ENCODE measurements at regions not wholly inside any gene's neighbourhood (a gene's known extent, or its start where the extent isn't known, plus 50 kb on each side); places are given as distances from the start of the nearest gene placed in this dataset.

GRCh38 chr3:64340641-64341101 lies 115.4 kb upstream of the PRICKLE2 start:
- H3K4me3 ChIP-seq (replicated peaks; ENCODE audit: low read depth, low read length), result no peak overlapping the region
- no peak for DNase-seq (ENCODE audit: extremely low read depth, low read depth)
- TF ChIP-seq CTCF (IDR thresholded peaks at IDR 0.05; ENCODE audit: low read depth, low read length, missing control alignments), result no peak

GRCh38 chr3:64336488-64336887 lies 111.2 kb upstream of the PRICKLE2 start:
- TF ChIP-seq CTCF (IDR thresholded peaks at IDR 0.05; ENCODE audit: low read depth, low read length, missing control alignments), result no peak
- no peak overlapping the region for H3K4me3 ChIP-seq (replicated peaks; ENCODE audit: low read depth, low read length)
- DNase-seq (ENCODE audit: extremely low read depth, low read depth), result no peak

- no peak for TF ChIP-seq CTCF (IDR thresholded peaks at IDR 0.05; ENCODE audit: low read depth, low read length, missing control alignments)
- no peak for DNase-seq (ENCODE audit: extremely low read depth, low read depth)
- no peak overlapping the region for H3K4me3 ChIP-seq (replicated peaks; ENCODE audit: low read depth, low read length)
These were observed 107.4 kb upstream of the PRICKLE2 start for GRCh38 chr3:64332459-64333350.

- no peak for TF ChIP-seq CTCF (IDR thresholded peaks at IDR 0.05; ENCODE audit: low read depth, low read length, missing control alignments)
- no peak for DNase-seq (ENCODE audit: extremely low read depth, low read depth)
These were observed 106.3 kb upstream of the PRICKLE2 start for GRCh38 chr3:64331605-64332004.

GRCh38 chr3:64329037-64329436 lies 103.8 kb upstream of the PRICKLE2 start:
- no peak overlapping the region for H3K4me3 ChIP-seq (replicated peaks; ENCODE audit: low read depth, low read length)
- DNase-seq (ENCODE audit: extremely low read depth, low read depth), result no peak
- TF ChIP-seq CTCF (IDR thresholded peaks at IDR 0.05; ENCODE audit: low read depth, low read length, missing control alignments), result no peak

More at GRCh38 chr3:64331605-64332004, 106.3 kb upstream of the PRICKLE2 start:
- H3K4me3 ChIP-seq (replicated peaks; ENCODE audit: low read depth, low read length), result no peak overlapping the region

- no peak overlapping the region for H3K4me3 ChIP-seq (replicated peaks; ENCODE audit: low read depth, low read length)
- no peak for DNase-seq (ENCODE audit: extremely low read depth, low read depth)
- TF ChIP-seq CTCF (IDR thresholded peaks at IDR 0.05; ENCODE audit: low read depth, low read length, missing control alignments), result no peak
These were observed 102.0 kb upstream of the PRICKLE2 start for GRCh38 chr3:64327100-64327804.

Measured in HFF-Myc (cell line).